Mesendoderm (in vitro differentiated cells): ENCODE measurements at regions not wholly inside any gene's neighbourhood (a gene's known extent, or its start where the extent isn't known, plus 50 kb on each side); places are given as distances from the start of the nearest gene placed in this dataset.

Source experiments
- DNase-seq: peaks from one replicate; pipeline ENCODE4 v3.0.0; 2013
- H2AK5ac ChIP-seq: 2 replicates; pipeline ENCODE4 v1.6.1; 2013; ENCODE audit warnings: low read length, inconsistent platforms
- H2BK120ac ChIP-seq: 2 replicates; pipeline ENCODE4 v1.6.1; 2013; ENCODE audit warnings: low read depth, mild to moderate bottlenecking, low read length, moderate library complexity, mixed read lengths
- H2BK15ac ChIP-seq: replicated peaks from 2 replicates; pipeline ENCODE4 v1.6.1; 2013; ENCODE audit warnings: low read depth, mild to moderate bottlenecking, moderate library complexity
- H2BK5ac ChIP-seq: 2 replicates; pipeline ENCODE4 v1.6.1; 2013; ENCODE audit warnings: low read length, inconsistent platforms
- H3K18ac ChIP-seq: 2 replicates; pipeline ENCODE4 v1.6.1; 2013; ENCODE audit warnings: mild to moderate bottlenecking, low read length, mixed read lengths
- H3K23ac ChIP-seq: one replicate; pipeline ENCODE4 v1.6.1; 2013; ENCODE audit warnings: low read length
- H3K27ac ChIP-seq: 2 replicates; pipeline ENCODE4 v1.5.1; 2013; ENCODE audit warnings: low read depth, mild to moderate bottlenecking, inconsistent platforms, low read length, moderate library complexity
- H3K27me3 ChIP-seq: 2 replicates; pipeline ENCODE4 v1.6.1; 2013; ENCODE audit warnings: low read length, control low read depth, mild to moderate bottlenecking, inconsistent platforms; ENCODE audit not compliant: insufficient read depth, poor library complexity
- H3K36me3 ChIP-seq: 2 replicates; pipeline ENCODE4 v1.6.1; 2013; ENCODE audit warnings: low read length, inconsistent platforms; ENCODE audit not compliant: control insufficient read depth, insufficient read depth
- H3K4ac ChIP-seq: one replicate; pipeline ENCODE4 v1.6.1; 2013; ENCODE audit warnings: low read depth, mild to moderate bottlenecking, low read length, moderate library complexity
- H3K4me1 ChIP-seq: 2 replicates; pipeline ENCODE4 v1.6.1; 2013; ENCODE audit warnings: low read depth, low read length, inconsistent platforms; ENCODE audit not compliant: control insufficient read depth
- H3K4me2 ChIP-seq: 2 replicates; pipeline ENCODE4 v1.6.1; 2013; ENCODE audit warnings: low read length
- H3K4me3 ChIP-seq: 2 replicates; pipeline ENCODE4 v1.5.1; 2013; ENCODE audit warnings: mild to moderate bottlenecking, low read length
- H3K56ac ChIP-seq: one replicate; pipeline ENCODE4 v1.6.1; 2013; ENCODE audit warnings: low read length
- H3K79me1 ChIP-seq: 2 replicates; pipeline ENCODE4 v1.6.1; 2013; ENCODE audit warnings: low read length, inconsistent platforms
- H3K79me2 ChIP-seq: 2 replicates; pipeline ENCODE4 v1.6.1; 2013; ENCODE audit warnings: mild to moderate bottlenecking, low read length; ENCODE audit not compliant: control insufficient read depth, insufficient read depth
- H3K9ac ChIP-seq: 2 replicates; pipeline ENCODE4 v1.6.1; 2013; ENCODE audit warnings: low read length, inconsistent platforms
- H4K5ac ChIP-seq: one replicate; pipeline ENCODE4 v1.6.1; 2013; ENCODE audit warnings: low read length
- H4K8ac ChIP-seq: one replicate; pipeline ENCODE4 v1.6.1; 2013; ENCODE audit warnings: low read depth, mild to moderate bottlenecking, control low read depth, low read length, moderate library complexity
- WGBS: extraction: QIAGEN DNeasy Blood & Tissue Kit; methylation state at CpG from one replicate; pipeline ENCODE4 v1.1.7; 2013; ENCODE audit warnings: low lambda C conversion rate, missing lambda C conversion rate; ENCODE audit not compliant: insufficient coverage; ENCODE audit errors: extremely low coverage; 5-methylcytosine and 5-hydroxymethylcytosine counted together

GRCh38 chr22:48785792-48786678, 1041.6 kb downstream of the BRD1 start:
- Histone ChIP-seq H3K36me3 (no peaks in the 10 kb centered on the region), H3K9ac (no peak overlapping the region), H2BK120ac (no peak overlapping the region), H3K27ac (no peak overlapping the region), H4K5ac (no peak overlapping the region), H3K23ac (no peak overlapping the region), H3K56ac (no peak overlapping the region), H3K27me3 (no peaks in the 10 kb centered on the region), H3K18ac (no peak overlapping the region), H3K79me2 (no peaks in the 10 kb centered on the region), H3K4me2 (no peak overlapping the region), H2AK5ac (no peak overlapping the region), H3K79me1 (no peaks in the 10 kb centered on the region), H3K4me3 (no peak overlapping the region), H3K4me1 (no peaks in the 10 kb centered on the region), H2BK15ac (no peak overlapping the region), H2BK5ac (no peak overlapping the region), H4K8ac (no peak overlapping the region), H3K4ac (no peak overlapping the region)
- no CpG with 5 or more reads among the region's 14 CpGs for WGBS
- DNase-seq, result no peak

- no CpG with 5 or more reads among the region's 21 CpGs for WGBS
- Histone ChIP-seq H4K8ac (no peak overlapping the region), H2BK120ac (no peak overlapping the region)
Measured at GRCh38 chr22:48784701-48785503, 1042.8 kb downstream of the BRD1 start.

GRCh38 chr22:48783821-48784266, 1043.8 kb downstream of the BRD1 start:
- Histone ChIP-seq H3K27ac (no peak overlapping the region), H3K79me2 (no peaks in the 10 kb centered on the region), H2AK5ac (no peak overlapping the region), H2BK15ac (no peak overlapping the region), H2BK120ac (no peak overlapping the region), H3K9ac (no peak overlapping the region), H3K4me3 (no peak overlapping the region), H3K4me1 (no peaks in the 10 kb centered on the region), H4K5ac (no peak overlapping the region), H3K27me3 (no peaks in the 10 kb centered on the region), H3K79me1 (no peaks in the 10 kb centered on the region), H3K4ac (no peak overlapping the region), H3K18ac (no peak overlapping the region), H3K23ac (no peak overlapping the region), H3K56ac (no peak overlapping the region), H2BK5ac (no peak overlapping the region), H4K8ac (no peak overlapping the region), H3K36me3 (no peaks in the 10 kb centered on the region), H3K4me2 (no peak overlapping the region)
- no peak for DNase-seq
- WGBS, result no CpG with 5 or more reads among the region's 15 CpGs

More at GRCh38 chr22:48784701-48785503, 1042.8 kb downstream of the BRD1 start:
- H3K27me3 ChIP-seq, result no peaks in the 10 kb centered on the region
- no peak overlapping the region for H3K23ac ChIP-seq
- no peak overlapping the region for H2BK5ac ChIP-seq
- H3K4me3 ChIP-seq, result no peak overlapping the region
- H3K4ac ChIP-seq, result no peak overlapping the region
- no peak overlapping the region for H2AK5ac ChIP-seq
- no peak overlapping the region for H3K56ac ChIP-seq
- no peak overlapping the region for H3K18ac ChIP-seq
- H3K4me1 ChIP-seq, result no peaks in the 10 kb centered on the region
- H3K79me1 ChIP-seq, result no peaks in the 10 kb centered on the region
- no peak overlapping the region for H3K27ac ChIP-seq
- no peaks in the 10 kb centered on the region for H3K79me2 ChIP-seq
- H3K9ac ChIP-seq, result no peak overlapping the region
- H2BK15ac ChIP-seq, result no peak overlapping the region
- no peak overlapping the region for H3K4me2 ChIP-seq
- no peaks in the 10 kb centered on the region for H3K36me3 ChIP-seq
- no peak for DNase-seq
- no peak overlapping the region for H4K5ac ChIP-seq

GRCh38 chr22:48782811-48783511, 1044.7 kb downstream of the BRD1 start:
- DNase-seq, result peak; percentile 65
- H3K4ac ChIP-seq, result no peak overlapping the region
- H2BK120ac ChIP-seq, result no peak overlapping the region

GRCh38 chr22:48782326-48782725, 1045.3 kb downstream of the BRD1 start:
- Histone ChIP-seq H3K56ac (no peak overlapping the region), H3K79me1 (no peaks in the 10 kb centered on the region), H3K9ac (no peak overlapping the region), H3K27me3 (no peaks in the 10 kb centered on the region), H3K4ac (no peak overlapping the region), H4K8ac (no peak overlapping the region), H3K27ac (no peak overlapping the region), H3K4me3 (no peak overlapping the region), H3K18ac (no peak overlapping the region), H2BK15ac (no peak overlapping the region), H2BK5ac (no peak overlapping the region), H3K23ac (no peak overlapping the region), H2AK5ac (no peak overlapping the region), H4K5ac (no peak overlapping the region), H3K4me1 (no peaks in the 10 kb centered on the region), H3K4me2 (no peak overlapping the region), H2BK120ac (no peak overlapping the region), H3K36me3 (no peaks in the 10 kb centered on the region), H3K79me2 (no peaks in the 10 kb centered on the region)
- WGBS, result no CpG with 5 or more reads among the region's 10 CpGs
- no peak for DNase-seq

More at GRCh38 chr22:48782811-48783511, 1044.7 kb downstream of the BRD1 start:
- Histone ChIP-seq H4K5ac (no peak overlapping the region), H3K36me3 (no peaks in the 10 kb centered on the region), H3K79me1 (no peaks in the 10 kb centered on the region), H3K4me1 (no peaks in the 10 kb centered on the region), H3K27me3 (no peaks in the 10 kb centered on the region), H4K8ac (no peak overlapping the region), H3K9ac (no peak overlapping the region), H3K79me2 (no peaks in the 10 kb centered on the region), H3K23ac (no peak overlapping the region), H3K27ac (no peak overlapping the region), H3K4me2 (no peak overlapping the region), H3K18ac (no peak overlapping the region), H3K56ac (no peak overlapping the region), H2BK5ac (no peak overlapping the region), H2AK5ac (no peak overlapping the region), H2BK15ac (no peak overlapping the region), H3K4me3 (no peak overlapping the region)
- no CpG with 5 or more reads among the region's 16 CpGs for WGBS
